ENCODE measurements at regions not wholly inside any gene's neighbourhood (a gene's known extent, or its start where the extent isn't known, plus 50 kb on each side); places are given as distances from the start of the nearest gene placed in this dataset.

GRCh38 chr20:4571759-4572531 lies 114.3 kb upstream of the PRNP start (continued):
- no peak for TF ChIP-seq EGR1 (IDR thresholded peaks at IDR 0.05; ENCODE audit: borderline replicate concordance in 1 of 2, low read depth in 2 of 2, low read length in 2 of 2)
- TF ChIP-seq ZNF384 (IDR thresholded peaks at IDR 0.05; ENCODE audit: borderline replicate concordance, low read depth, low read length): no peak
- no peak for TF ChIP-seq ZBED1 (IDR thresholded peaks at IDR 0.05; ENCODE audit: borderline replicate concordance)
- TF ChIP-seq NR2F1 (conservative IDR thresholded peaks at IDR 0.05): no peak
- TF ChIP-seq ETV6 (conservative IDR thresholded peaks at IDR 0.05 in 1 of 2, IDR thresholded peaks at IDR 0.05 in 1 of 2; ENCODE audit: borderline replicate concordance in 1 of 2, low read depth in 1 of 2): no peak
- TF ChIP-seq SIX5 (IDR thresholded peaks at IDR 0.05; ENCODE audit: low read depth, low read length, severe bottlenecking): no peak
- TF ChIP-seq CHD1 (IDR thresholded peaks at IDR 0.05; ENCODE audit: low read depth, low read length): no peak
- TF ChIP-seq IKZF2 (IDR thresholded peaks at IDR 0.05): no peak
- TF ChIP-seq IKZF1 (conservative IDR thresholded peaks at IDR 0.05): no peak
- no peak for TF ChIP-seq HDAC6 (IDR thresholded peaks at IDR 0.05; ENCODE audit: unreplicated experiment)

- BruUV-seq (replicated peaks): no TSS peak
- SMC1A ChIA-PET (ENCODE audit: uncharacterized antibody, unreplicated experiment): no interaction called here
- Histone ChIP-seq H3K36me3 (ENCODE audit: control insufficient read depth in 2 of 2, insufficient read depth in 2 of 2, low read length in 1 of 2) (no peaks in the 10 kb centered on the region), H3K27ac (ENCODE audit: control insufficient read depth, insufficient read depth) (no peak overlapping the region), H3K79me2 (ENCODE audit: control insufficient read depth, insufficient read depth, low read length) (no peaks in the 10 kb centered on the region), H3K4me2 (ENCODE audit: control insufficient read depth, insufficient read depth) (no peak overlapping the region), H3K4me1 (ENCODE audit: control insufficient read depth, insufficient read depth, low read length) (no peaks in the 10 kb centered on the region), H2AFZ (ENCODE audit: control insufficient read depth, low read depth, low read length) (no peak overlapping the region), H3K27me3 (replicated peaks in 1 of 2; ENCODE audit: control insufficient read depth in 2 of 2, insufficient read depth in 2 of 2, low read length in 1 of 2) (peaks cover 0 to 4% of the 10 kb centered on the region in 2 experiments; a peak in 1 of 4 replicates), H4K20me1 (ENCODE audit: control insufficient read depth, insufficient read depth) (no peaks in the 10 kb centered on the region), H3K9me3 (replicated peaks; ENCODE audit: control insufficient read depth, insufficient read depth, low read length) (no peaks in the 10 kb centered on the region), H3K9ac (ENCODE audit: control insufficient read depth, insufficient read depth, low read length) (no peak overlapping the region), H3K4me3 (no peak overlapping the region)
- POLR2A ChIA-PET: interaction anchor here (0.5 kb wide), 1 partner anchor 169 kb away, joined by 4 read pairs; no protein-coding TSS in a partner anchor
- ATAC-seq (no peak), FAIRE-seq (no peak), DNase-seq (ENCODE audit: low read depth, low spot score) (no peak)
- 13% methylated on average over 3 of the region's 3 CpGs for WGBS (ENCODE audit: insufficient coverage, insufficient replicate concordance, low lambda C conversion rate, missing lambda C conversion rate)
- no peak for TF ChIP-seq SUZ12 (IDR thresholded peaks at IDR 0.05; ENCODE audit: unreplicated experiment)
- no peak for TF ChIP-seq RFX5 (IDR thresholded peaks at IDR 0.05; ENCODE audit: low read depth, low read length)
- no peak for TF ChIP-seq POLR2AphosphoS2 (IDR thresholded peaks at IDR 0.05; ENCODE audit: low read depth, low read length)
- no peak for TF ChIP-seq STAT1 (conservative IDR thresholded peaks at IDR 0.05)
- RAD21 ChIA-PET (ENCODE audit: unreplicated experiment): no interaction called here
- CTCF ChIA-PET: no interaction called here
- intact Hi-C loops (cut with micrococcal nuclease; ENCODE audit: unreplicated experiment) (no loop called here), in situ Hi-C loops (cut with MboI) (no loop called here)
Measured at GRCh38 chr20:4569865-4570264, 116.4 kb upstream of the PRNP start.

Measured in GM12878 (cell line).